Thoracic aorta (tissue), 2 donors: ENCODE measurements at regions not wholly inside any gene's neighbourhood (a gene's known extent, or its start where the extent isn't known, plus 50 kb on each side); places are given as distances from the start of the nearest gene placed in this dataset.

Experiments
- ATAC-seq: fragments of 150-250 bp; one replicate; pipeline ENCODE4 v1.8.0; 2017; ENCODE audit warnings: low read depth; ENCODE audit not compliant: insufficient number of reproducible peaks, low FRiP score
- DNase-seq: peaks from one replicate; pipeline ENCODE4 v3.0.0-alpha.2; 2020; ENCODE audit warnings: low spot score
- H3K27ac ChIP-seq, 2 donors: fragments of 200-600 bp; sonication (generic); 1 replicate in 1 of 2; 2 replicates in 1 of 2; pipeline ENCODE4 v1.5.1; 2016; ENCODE audit warnings: mild to moderate bottlenecking in 2 of 2, moderate library complexity in 2 of 2
- H3K27me3 ChIP-seq: fragments of 200-600 bp; sonication (generic); replicated peaks from 2 replicates; pipeline ENCODE4 v1.6.0; 2016; ENCODE audit warnings: mild to moderate bottlenecking; ENCODE audit not compliant: insufficient read depth
- H3K36me3 ChIP-seq: fragments of 200-600 bp; sonication (generic); one replicate; pipeline ENCODE4 v1.5.1; 2016
- H3K4me1 ChIP-seq, 2 donors: fragments of 200-600 bp; sonication (generic); 1 replicate in 1 of 2; 2 replicates in 1 of 2; pipeline versions ENCODE4 v1.5.1 to v1.6.0; 2016; ENCODE audit warnings: low read depth in 2 of 2, mild to moderate bottlenecking in 1 of 2; ENCODE audit not compliant: control insufficient read depth in 1 of 2
- H3K4me3 ChIP-seq: fragments of 200-600 bp; sonication (generic); 2 replicates; pipeline ENCODE4 v1.5.1; 2016; ENCODE audit warnings: mild to moderate bottlenecking
- H3K9me3 ChIP-seq: fragments of 200-600 bp; sonication (generic); 2 replicates; pipeline ENCODE4 v1.5.1; 2016
- CTCF ChIP-seq: fragments of 200-600 bp; sonication (generic); IDR thresholded peaks from one replicate; pipeline ENCODE4 v1.5.1; 2019; ENCODE audit warnings: antibody characterized with exemption

GRCh38 chr1:166616206-166616605, 223.1 kb upstream of the POGK start:
- H3K27ac ChIP-seq, result no peak overlapping the region
- H3K4me1 ChIP-seq, result no peaks in the 10 kb centered on the region
- H3K36me3 ChIP-seq, result no peaks in the 10 kb centered on the region
- no peaks in the 10 kb centered on the region for H3K27me3 ChIP-seq
- ATAC-seq, result no peak
- no peak for TF ChIP-seq CTCF
- no peaks in the 10 kb centered on the region for H3K9me3 ChIP-seq
- no peak for DNase-seq
- H3K4me3 ChIP-seq, result no peak overlapping the region

DNA sequence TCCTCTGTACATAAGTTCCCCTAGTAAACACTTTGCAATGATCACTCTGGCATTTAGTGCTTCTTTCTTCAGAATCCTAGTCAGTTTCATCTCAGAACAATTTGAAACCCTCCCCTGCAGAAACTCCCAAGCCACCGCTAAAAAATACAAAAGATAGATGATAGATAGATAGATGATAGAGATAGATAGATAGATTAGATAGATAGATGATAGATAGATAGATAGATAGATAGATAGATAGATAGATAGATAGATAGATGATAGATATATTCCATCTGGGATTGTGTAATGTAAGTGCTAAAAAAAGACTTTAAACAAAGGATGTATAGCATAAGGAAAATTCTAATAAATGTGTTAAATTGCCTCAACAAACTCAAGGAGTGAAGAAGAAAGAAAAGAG, 212.6 kb upstream of the POGK start:
- no peaks in the 10 kb centered on the region for H3K4me1 ChIP-seq
- no peak for TF ChIP-seq CTCF

DNA sequence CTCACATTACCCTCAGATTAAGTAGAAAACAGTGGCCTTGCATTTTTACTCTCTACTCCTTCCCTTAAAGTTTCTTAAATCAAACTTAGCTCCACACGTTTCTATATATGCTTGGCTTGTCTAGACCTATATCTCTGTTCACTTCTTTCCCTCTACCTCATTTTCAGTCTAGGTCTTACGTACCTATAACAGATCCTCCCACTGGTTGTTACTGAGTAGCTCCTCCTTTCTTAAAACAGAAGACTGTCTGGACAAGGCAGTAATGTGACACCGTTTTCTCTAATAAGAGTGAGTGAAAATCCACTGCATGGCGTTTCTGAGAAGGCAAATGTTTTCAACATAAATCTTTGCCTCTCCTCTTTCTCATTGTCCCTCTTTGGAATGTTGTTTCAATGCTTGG, 211.7 kb upstream of the POGK start:
- Histone ChIP-seq H3K27me3 (no peaks in the 10 kb centered on the region), H3K4me3 (no peak overlapping the region), H3K9me3 (no peaks in the 10 kb centered on the region), H3K36me3 (no peaks in the 10 kb centered on the region), H3K4me1 (no peaks in the 10 kb centered on the region), H3K27ac (no peak overlapping the region)
- no peak for ATAC-seq
- no peak for TF ChIP-seq CTCF
- no peak for DNase-seq

More for the DNA sequence above, 212.6 kb upstream of the POGK start:
- DNase-seq, result no peak
- Histone ChIP-seq H3K9me3 (no peaks in the 10 kb centered on the region), H3K4me3 (no peak overlapping the region), H3K36me3 (no peaks in the 10 kb centered on the region), H3K27ac (no peak overlapping the region), H3K27me3 (no peaks in the 10 kb centered on the region)
- no peak for ATAC-seq

DNA sequence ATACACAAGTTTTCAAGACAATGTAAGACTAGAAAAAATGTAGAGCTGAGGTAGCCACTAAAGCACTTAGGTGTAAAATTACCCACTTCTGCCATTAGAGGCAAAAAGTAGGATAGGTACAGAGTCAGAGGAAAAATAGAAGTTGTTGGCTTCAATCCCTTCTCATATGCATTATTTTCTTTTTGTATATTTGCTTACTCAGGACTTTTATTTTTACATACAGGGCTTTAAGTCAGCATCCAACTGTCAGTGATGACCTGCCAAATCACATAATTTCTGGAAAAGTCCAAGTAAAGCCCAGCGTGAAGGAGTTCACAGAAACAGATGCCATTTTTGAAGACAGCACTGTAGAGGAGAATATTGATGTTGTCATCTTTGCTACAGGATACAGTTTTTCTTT, 211.0 kb upstream of the POGK start:
- H3K27ac ChIP-seq, result no peak overlapping the region
- no peaks in the 10 kb centered on the region for H3K27me3 ChIP-seq
- no peak for TF ChIP-seq CTCF
- ATAC-seq, result no peak
- H3K9me3 ChIP-seq, result no peaks in the 10 kb centered on the region
- H3K4me1 ChIP-seq, result no peaks in the 10 kb centered on the region
- H3K4me3 ChIP-seq, result no peak overlapping the region
- no peak for DNase-seq
- H3K36me3 ChIP-seq, result no peaks in the 10 kb centered on the region

- no peak for ATAC-seq
- no peak for TF ChIP-seq CTCF
- Histone ChIP-seq H3K4me3 (no peak overlapping the region), H3K27ac (no peak overlapping the region), H3K36me3 (no peaks in the 10 kb centered on the region), H3K27me3 (no peaks in the 10 kb centered on the region), H3K9me3 (no peaks in the 10 kb centered on the region), H3K4me1 (no peaks in the 10 kb centered on the region)
- DNase-seq, result no peak
These were observed 209.3 kb upstream of the POGK start for GRCh38 chr1:166629946-166630345.
